ENCODE measurements at regions not wholly inside any gene's neighbourhood (a gene's known extent, or its start where the extent isn't known, plus 50 kb on each side); places are given as distances from the start of the nearest gene placed in this dataset.
"Not testable (repeated sequence)": the region's sequence is repeated elsewhere in the genome, so short reads cannot be mapped to it uniquely, and the experiment has no call there.

- not testable (repeated sequence) for TF ChIP-seq GABPA (IDR thresholded peaks at IDR 0.05; ENCODE audit: low read depth); REST (IDR thresholded peaks at IDR 0.05; ENCODE audit: low read depth, low read length); ELF1 (IDR thresholded peaks at IDR 0.05); POLR2AphosphoS5 (IDR thresholded peaks at IDR 0.05; ENCODE audit: low read depth, low read length); USF1 (IDR thresholded peaks at IDR 0.05; ENCODE audit: borderline replicate concordance, low read depth); FOSL2 (IDR thresholded peaks at IDR 0.05; ENCODE audit: borderline replicate concordance, low read depth); EP300 (IDR thresholded peaks at IDR 0.05; ENCODE audit: borderline replicate concordance in 1 of 2, low read depth in 1 of 2, low read length in 1 of 2); CHD2 (IDR thresholded peaks at IDR 0.05; ENCODE audit: low read length, partially characterized antibody); YY1 (IDR thresholded peaks at IDR 0.05; ENCODE audit: low read depth); SIN3A (IDR thresholded peaks at IDR 0.05; ENCODE audit: borderline replicate concordance, low read depth, low read length); PBX3 (IDR thresholded peaks at IDR 0.05)
- TF ChIP-seq, protein P1, sequence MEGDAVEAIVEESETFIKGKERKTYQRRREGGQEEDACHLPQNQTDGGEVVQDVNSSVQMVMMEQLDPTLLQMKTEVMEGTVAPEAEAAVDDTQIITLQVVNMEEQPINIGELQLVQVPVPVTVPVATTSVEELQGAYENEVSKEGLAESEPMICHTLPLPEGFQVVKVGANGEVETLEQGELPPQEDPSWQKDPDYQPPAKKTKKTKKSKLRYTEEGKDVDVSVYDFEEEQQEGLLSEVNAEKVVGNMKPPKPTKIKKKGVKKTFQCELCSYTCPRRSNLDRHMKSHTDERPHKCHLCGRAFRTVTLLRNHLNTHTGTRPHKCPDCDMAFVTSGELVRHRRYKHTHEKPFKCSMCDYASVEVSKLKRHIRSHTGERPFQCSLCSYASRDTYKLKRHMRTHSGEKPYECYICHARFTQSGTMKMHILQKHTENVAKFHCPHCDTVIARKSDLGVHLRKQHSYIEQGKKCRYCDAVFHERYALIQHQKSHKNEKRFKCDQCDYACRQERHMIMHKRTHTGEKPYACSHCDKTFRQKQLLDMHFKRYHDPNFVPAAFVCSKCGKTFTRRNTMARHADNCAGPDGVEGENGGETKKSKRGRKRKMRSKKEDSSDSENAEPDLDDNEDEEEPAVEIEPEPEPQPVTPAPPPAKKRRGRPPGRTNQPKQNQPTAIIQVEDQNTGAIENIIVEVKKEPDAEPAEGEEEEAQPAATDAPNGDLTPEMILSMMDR (IDR thresholded peaks at IDR 0.05): not testable (repeated sequence)
- TF ChIP-seq, protein P2, sequence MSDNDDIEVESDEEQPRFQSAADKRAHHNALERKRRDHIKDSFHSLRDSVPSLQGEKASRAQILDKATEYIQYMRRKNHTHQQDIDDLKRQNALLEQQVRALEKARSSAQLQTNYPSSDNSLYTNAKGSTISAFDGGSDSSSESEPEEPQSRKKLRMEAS (IDR thresholded peaks at IDR 0.05; ENCODE audit: low read depth): not testable (repeated sequence)
Observed at GRCh38 chr16:21525029-21525895, 74.1 kb upstream of the METTL9 start.

Measured in SK-N-SH (cell line).